HEK293 (cell line): ENCODE measurements at regions not wholly inside any gene's neighbourhood (a gene's known extent, or its start where the extent isn't known, plus 50 kb on each side); places are given as distances from the start of the nearest gene placed in this dataset.

Source experiments
- ZNF174 ChIP-seq: fragments of 450-650 bp; formaldehyde crosslinking; IDR thresholded peaks from 2 replicates; pipeline ENCODE4 v1.5.0; 2017; ENCODE audit warnings: missing biosample characterization, mild to moderate bottlenecking, missing genetic modification characterization
- ZNF76 ChIP-seq: fragments of 450-650 bp; formaldehyde crosslinking; IDR thresholded peaks from 2 replicates; pipeline ENCODE4; 2016; ENCODE audit warnings: low read depth, missing biosample characterization, missing genetic modification characterization, borderline replicate concordance

- no peak for TF ChIP-seq ZNF76
- no peak for TF ChIP-seq ZNF174 (tag by site-specific recombination)
These were observed 609.0 kb upstream of the FZD8 start for GRCh38 chr10:36251068-36251467.
